HepG2 (cell line): ENCODE measurements at regions not wholly inside any gene's neighbourhood (a gene's known extent, or its start where the extent isn't known, plus 50 kb on each side); places are given as distances from the start of the nearest gene placed in this dataset.

Experiments used
- CEBPB ChIP-seq: IDR thresholded peaks from 2 replicates; pipeline ENCODE4 v1.6.1; 2011; ENCODE audit warnings: low read depth, low read length, improper control_type of control experiment, borderline replicate concordance
- DR1 ChIP-seq: sonication (generic); formaldehyde crosslinking; IDR thresholded peaks from 2 replicates; pipeline ENCODE4 v1.8.0; 2021; ENCODE audit warnings: mild to moderate bottlenecking, missing genetic modification reagents, inconsistent platforms
- EP300 ChIP-seq, 3 experiments: sonication (generic) in 1 of 3; formaldehyde crosslinking in 1 of 3; IDR thresholded peaks; 2 replicates each; pipeline versions ENCODE4 v1.5.1 to v1.6.1; 2011 to 2020; ENCODE audit warnings: low read depth in 2 of 3, low read length in 2 of 3, borderline replicate concordance in 1 of 3, improper control_type of control experiment in 1 of 3, mild to moderate bottlenecking in 1 of 3, missing genetic modification reagents in 1 of 3, moderate library complexity in 1 of 3
- GABPA ChIP-seq, 2 experiments: IDR thresholded peaks; 2 replicates each; pipeline ENCODE4 v1.6.1; 2011 to 2016; ENCODE audit warnings: low read depth in 2 of 2, low read length in 1 of 2, missing biosample characterization in 1 of 2, missing genetic modification characterization in 1 of 2
- JUND ChIP-seq: sonication (generic); formaldehyde crosslinking; IDR thresholded peaks from 2 replicates; pipeline ENCODE4 v1.8.0; 2022; ENCODE audit warnings: mild to moderate bottlenecking, missing genetic modification reagents
- PHF20 ChIP-seq: sonication (generic); formaldehyde crosslinking; IDR thresholded peaks from 2 replicates; pipeline ENCODE4 v1.5.0; 2020; ENCODE audit warnings: mild to moderate bottlenecking, missing genetic modification reagents
- ZFP1 ChIP-seq: IDR thresholded peaks from 2 replicates; pipeline ENCODE4 v1.6.1; 2016
- ZNF232 ChIP-seq: sonication (generic); formaldehyde crosslinking; IDR thresholded peaks from 2 replicates; pipeline ENCODE4 v1.4.0; 2020; ENCODE audit warnings: missing genetic modification reagents, borderline replicate concordance
- ZNF776 ChIP-seq: sonication (generic); formaldehyde crosslinking; IDR thresholded peaks from 2 replicates; pipeline ENCODE4 v1.4.0; 2020; ENCODE audit warnings: mild to moderate bottlenecking, missing genetic modification reagents
- ZSCAN12 ChIP-seq: sonication (generic); formaldehyde crosslinking; IDR thresholded peaks from 2 replicates; pipeline ENCODE4 v1.9.0; 2021; ENCODE audit warnings: mild to moderate bottlenecking, missing genetic modification reagents
- TF ChIP-seq, protein P1 (sequence below): sonication (generic); formaldehyde crosslinking; IDR thresholded peaks from 2 replicates; pipeline ENCODE4 v1.5.0; 2020; ENCODE audit warnings: mild to moderate bottlenecking, missing genetic modification reagents, moderate library complexity

DNA sequence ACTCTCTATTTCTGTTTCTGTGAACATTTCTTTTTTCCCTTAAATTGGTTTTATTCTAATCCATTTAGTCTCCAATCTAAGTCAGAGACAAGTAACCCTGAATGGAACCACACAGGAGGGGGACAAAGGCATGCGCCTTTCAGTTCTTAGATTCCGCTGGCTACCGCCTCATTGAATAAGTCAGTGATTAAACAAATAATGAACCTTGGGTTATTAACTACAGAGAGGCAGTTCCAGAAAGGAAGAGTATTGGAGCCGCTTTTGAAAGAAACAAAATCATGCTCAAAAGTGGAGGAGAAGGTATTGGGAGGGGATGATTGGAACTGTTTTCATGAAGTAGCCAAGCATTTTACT is 459.8 kb upstream of the DAB1 start:
- no peak for TF ChIP-seq CEBPB
- TF ChIP-seq, protein P1, sequence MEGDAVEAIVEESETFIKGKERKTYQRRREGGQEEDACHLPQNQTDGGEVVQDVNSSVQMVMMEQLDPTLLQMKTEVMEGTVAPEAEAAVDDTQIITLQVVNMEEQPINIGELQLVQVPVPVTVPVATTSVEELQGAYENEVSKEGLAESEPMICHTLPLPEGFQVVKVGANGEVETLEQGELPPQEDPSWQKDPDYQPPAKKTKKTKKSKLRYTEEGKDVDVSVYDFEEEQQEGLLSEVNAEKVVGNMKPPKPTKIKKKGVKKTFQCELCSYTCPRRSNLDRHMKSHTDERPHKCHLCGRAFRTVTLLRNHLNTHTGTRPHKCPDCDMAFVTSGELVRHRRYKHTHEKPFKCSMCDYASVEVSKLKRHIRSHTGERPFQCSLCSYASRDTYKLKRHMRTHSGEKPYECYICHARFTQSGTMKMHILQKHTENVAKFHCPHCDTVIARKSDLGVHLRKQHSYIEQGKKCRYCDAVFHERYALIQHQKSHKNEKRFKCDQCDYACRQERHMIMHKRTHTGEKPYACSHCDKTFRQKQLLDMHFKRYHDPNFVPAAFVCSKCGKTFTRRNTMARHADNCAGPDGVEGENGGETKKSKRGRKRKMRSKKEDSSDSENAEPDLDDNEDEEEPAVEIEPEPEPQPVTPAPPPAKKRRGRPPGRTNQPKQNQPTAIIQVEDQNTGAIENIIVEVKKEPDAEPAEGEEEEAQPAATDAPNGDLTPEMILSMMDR: no peak
- TF ChIP-seq ZNF232: no peak
- TF ChIP-seq ZFP1 (CRISPR knock-in tag): no peak
- no peak for TF ChIP-seq GABPA (IDR thresholded peaks at IDR 0.05; ENCODE audit: low read depth, low read length)
- no peak for TF ChIP-seq GABPA (CRISPR knock-in tag; IDR thresholded peaks at IDR 0.05; ENCODE audit: low read depth)
- TF ChIP-seq ZNF776: no peak
- no peak for TF ChIP-seq JUND (CRISPR knock-in tag)
- no peak for TF ChIP-seq PHF20 (CRISPR knock-in tag)
- no peak for TF ChIP-seq ZSCAN12 (CRISPR knock-in tag)
- no peak for TF ChIP-seq EP300 (IDR thresholded peaks at IDR 0.05; ENCODE audit: low read depth in 2 of 2, low read length in 2 of 2)
- TF ChIP-seq EP300 (CRISPR knock-in tag; IDR thresholded peaks at IDR 0.05; ENCODE audit: borderline replicate concordance): no peak
- no peak for TF ChIP-seq DR1 (CRISPR knock-in tag)
